ENCODE measurements at regions not wholly inside any gene's neighbourhood (a gene's known extent, or its start where the extent isn't known, plus 50 kb on each side); places are given as distances from the start of the nearest gene placed in this dataset.

GRCh38 chr1:34474566-34474965, 280.3 kb upstream of the GJB5 start:
- Mint-ChIP-seq H3K4me3 (ENCODE audit: unreplicated experiment) (no peak overlapping the region), H3K27ac (ENCODE audit: unreplicated experiment) (no peak overlapping the region), H3K4me1 (ENCODE audit: low read depth) (no peaks in the 10 kb centered on the region), H3K36me3 (ENCODE audit: low read depth) (no peaks in the 10 kb centered on the region), H3K9me3 (ENCODE audit: low read depth) (peaks cover 2% of the 10 kb centered on the region), H3K27me3 (ENCODE audit: low read depth) (no peaks in the 10 kb centered on the region)
- TF ChIP-seq, protein P1, sequence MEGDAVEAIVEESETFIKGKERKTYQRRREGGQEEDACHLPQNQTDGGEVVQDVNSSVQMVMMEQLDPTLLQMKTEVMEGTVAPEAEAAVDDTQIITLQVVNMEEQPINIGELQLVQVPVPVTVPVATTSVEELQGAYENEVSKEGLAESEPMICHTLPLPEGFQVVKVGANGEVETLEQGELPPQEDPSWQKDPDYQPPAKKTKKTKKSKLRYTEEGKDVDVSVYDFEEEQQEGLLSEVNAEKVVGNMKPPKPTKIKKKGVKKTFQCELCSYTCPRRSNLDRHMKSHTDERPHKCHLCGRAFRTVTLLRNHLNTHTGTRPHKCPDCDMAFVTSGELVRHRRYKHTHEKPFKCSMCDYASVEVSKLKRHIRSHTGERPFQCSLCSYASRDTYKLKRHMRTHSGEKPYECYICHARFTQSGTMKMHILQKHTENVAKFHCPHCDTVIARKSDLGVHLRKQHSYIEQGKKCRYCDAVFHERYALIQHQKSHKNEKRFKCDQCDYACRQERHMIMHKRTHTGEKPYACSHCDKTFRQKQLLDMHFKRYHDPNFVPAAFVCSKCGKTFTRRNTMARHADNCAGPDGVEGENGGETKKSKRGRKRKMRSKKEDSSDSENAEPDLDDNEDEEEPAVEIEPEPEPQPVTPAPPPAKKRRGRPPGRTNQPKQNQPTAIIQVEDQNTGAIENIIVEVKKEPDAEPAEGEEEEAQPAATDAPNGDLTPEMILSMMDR (IDR thresholded peaks at IDR 0.05) = no peak
- no peak for DNase-seq (ENCODE audit: low spot score)

- Mint-ChIP-seq H3K4me1 (ENCODE audit: low read depth) (no peaks in the 10 kb centered on the region), H3K27me3 (ENCODE audit: low read depth) (no peaks in the 10 kb centered on the region), H3K9me3 (ENCODE audit: low read depth) (peaks cover 7% of the 10 kb centered on the region), H3K36me3 (ENCODE audit: low read depth) (no peaks in the 10 kb centered on the region), H3K27ac (ENCODE audit: unreplicated experiment) (no peak overlapping the region), H3K4me3 (ENCODE audit: unreplicated experiment) (no peak overlapping the region)
- TF ChIP-seq, protein P1 (IDR thresholded peaks at IDR 0.05) = no peak
- DNase-seq (ENCODE audit: low spot score) = no peak
Measured at GRCh38 chr1:34476371-34476770, 278.5 kb upstream of the GJB5 start.

DNA sequence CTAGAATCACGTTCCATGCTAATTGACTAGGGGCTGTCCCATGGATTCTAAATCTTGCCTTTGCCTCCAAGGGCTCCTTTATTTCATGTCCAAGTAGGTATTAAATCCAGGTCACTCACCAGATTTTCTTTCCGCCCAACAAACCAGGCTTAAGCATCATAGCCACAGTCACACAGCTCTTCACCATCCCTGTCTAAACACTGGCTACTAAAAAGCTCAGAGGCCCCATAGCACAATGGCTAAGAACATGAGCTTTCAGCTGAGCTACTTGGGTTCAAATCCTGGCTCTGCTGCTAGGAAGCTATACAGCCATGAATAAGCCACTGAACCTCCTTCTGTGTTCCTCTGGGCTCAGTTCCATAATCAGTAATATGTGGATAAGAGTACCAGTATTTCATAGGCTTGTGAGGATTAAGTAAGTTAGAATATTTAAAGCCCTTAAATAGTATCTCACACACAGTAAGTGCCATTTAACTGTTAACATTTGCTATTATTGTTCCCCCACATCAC, 277.2 kb upstream of the GJB5 start:
- Mint-ChIP-seq H3K27ac (ENCODE audit: unreplicated experiment) (no peak overlapping the region), H3K27me3 (ENCODE audit: low read depth) (no peaks in the 10 kb centered on the region)
- TF ChIP-seq, protein P1 (IDR thresholded peaks at IDR 0.05) = no peak

DNA sequence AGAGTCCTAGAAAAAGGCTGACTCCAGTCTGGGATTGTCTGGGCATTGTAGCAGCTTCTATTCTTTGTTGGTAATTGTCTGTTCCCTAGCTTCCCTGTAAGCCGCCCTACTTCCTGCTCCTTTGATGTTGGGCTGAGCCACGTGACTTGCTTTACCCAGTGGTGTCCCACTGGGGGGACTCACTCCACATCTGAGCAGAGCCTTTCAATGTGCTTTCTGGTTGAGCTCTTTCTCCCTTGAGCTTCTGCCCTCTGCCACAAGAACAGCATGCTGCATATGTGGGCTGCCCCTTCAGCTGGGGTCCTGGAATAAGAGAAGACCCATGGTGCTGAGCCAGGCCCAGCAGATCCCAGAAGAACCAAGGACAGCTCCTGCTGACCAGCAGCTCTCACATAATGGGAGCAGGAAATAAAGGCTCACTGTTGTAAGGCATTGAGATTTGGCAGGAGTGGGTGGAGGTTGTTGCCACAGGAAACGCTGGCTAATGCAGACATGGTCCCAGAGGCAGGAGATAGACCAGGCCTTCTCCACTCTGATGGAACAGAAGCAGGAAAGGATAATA, 276.3 kb upstream of the GJB5 start:
- Mint-ChIP-seq H3K4me3 (ENCODE audit: unreplicated experiment) (no peak overlapping the region), H3K9me3 (ENCODE audit: low read depth) (peaks cover 7% of the 10 kb centered on the region), H3K4me1 (ENCODE audit: low read depth) (no peaks in the 10 kb centered on the region), H3K27ac (ENCODE audit: unreplicated experiment) (no peak overlapping the region), H3K27me3 (ENCODE audit: low read depth) (no peaks in the 10 kb centered on the region), H3K36me3 (ENCODE audit: low read depth) (no peaks in the 10 kb centered on the region)
- TF ChIP-seq, protein P1 (IDR thresholded peaks at IDR 0.05) = no peak
- DNase-seq (ENCODE audit: low spot score) = no peak

More for the DNA sequence above, 277.2 kb upstream of the GJB5 start:
- Mint-ChIP-seq H3K4me1 (ENCODE audit: low read depth) (no peaks in the 10 kb centered on the region), H3K4me3 (ENCODE audit: unreplicated experiment) (no peak overlapping the region), H3K9me3 (ENCODE audit: low read depth) (peaks cover 7% of the 10 kb centered on the region), H3K36me3 (ENCODE audit: low read depth) (no peaks in the 10 kb centered on the region)
- DNase-seq (ENCODE audit: low spot score) = no peak

GRCh38 chr1:34479731-34480130, 275.1 kb upstream of the GJB5 start:
- no peak for DNase-seq (ENCODE audit: low spot score)
- TF ChIP-seq, protein P1 (IDR thresholded peaks at IDR 0.05) = no peak
- no peaks in the 10 kb centered on the region for H3K36me3 Mint-ChIP-seq (ENCODE audit: low read depth)
- no peaks in the 10 kb centered on the region for H3K4me1 Mint-ChIP-seq (ENCODE audit: low read depth)
- H3K4me3 Mint-ChIP-seq (ENCODE audit: unreplicated experiment) = no peak overlapping the region
- H3K9me3 Mint-ChIP-seq (ENCODE audit: low read depth) = peaks cover 10% of the 10 kb centered on the region
- no peaks in the 10 kb centered on the region for H3K27me3 Mint-ChIP-seq (ENCODE audit: low read depth)
- H3K27ac Mint-ChIP-seq (ENCODE audit: unreplicated experiment) = no peak overlapping the region
